ENCODE measurements at regions not wholly inside any gene's neighbourhood (a gene's known extent, or its start where the extent isn't known, plus 50 kb on each side); places are given as distances from the start of the nearest gene placed in this dataset.
"Not testable (repeated sequence)": the region's sequence is repeated elsewhere in the genome, so short reads cannot be mapped to it uniquely, and the experiment has no call there.

GRCh38 chr3:163347944-163348343, 1730.4 kb downstream of the SI start:
- no peak for DNase-seq

GRCh38 chr3:163335429-163335828, 1742.9 kb downstream of the SI start:
- no peak for DNase-seq

- DNase-seq = no peak
Observed at GRCh38 chr3:163328680-163329079, 1749.6 kb downstream of the SI start.

- no peak for DNase-seq
Observed at GRCh38 chr3:163327086-163327485, 1751.2 kb downstream of the SI start.

GRCh38 chr3:163315786-163316185, 1762.5 kb downstream of the SI start:
- no peak for DNase-seq

GRCh38 chr3:163306405-163306804, 1771.9 kb downstream of the SI start:
- DNase-seq = no peak

- DNase-seq = no peak
Observed at GRCh38 chr3:163273694-163274093, 1777.1 kb downstream of the OTOL1 start.

GRCh38 chr3:163266731-163267130, 1770.1 kb downstream of the OTOL1 start:
- no peak for DNase-seq

- no peak for DNase-seq
Observed at GRCh38 chr3:163261618-163262017, 1765.0 kb downstream of the OTOL1 start.

GRCh38 chr3:163261056-163261455, 1764.4 kb downstream of the OTOL1 start:
- no peak for DNase-seq

GRCh38 chr3:163218336-163218735, 1721.7 kb downstream of the OTOL1 start:
- DNase-seq = no peak

GRCh38 chr3:163213838-163214237, 1717.2 kb downstream of the OTOL1 start:
- DNase-seq = no peak

GRCh38 chr3:163196815-163197374, 1700.3 kb downstream of the OTOL1 start:
- DNase-seq = no peak

- DNase-seq = no peak
Observed at GRCh38 chr3:163196245-163196644, 1699.6 kb downstream of the OTOL1 start.

GRCh38 chr3:163185721-163186350, 1689.2 kb downstream of the OTOL1 start:
- no peak for DNase-seq

GRCh38 chr3:163175970-163176369, 1679.4 kb downstream of the OTOL1 start:
- no peak for DNase-seq

GRCh38 chr3:163172513-163172912, 1675.9 kb downstream of the OTOL1 start:
- not testable (repeated sequence) for DNase-seq

- no peak for DNase-seq
Observed at GRCh38 chr3:163166197-163166596, 1669.6 kb downstream of the OTOL1 start.

- DNase-seq = no peak
Observed at GRCh38 chr3:163159306-163159705, 1662.7 kb downstream of the OTOL1 start.

- no peak for DNase-seq
Observed at GRCh38 chr3:163139600-163139999, 1643.0 kb downstream of the OTOL1 start.

GRCh38 chr3:163138258-163138657, 1641.7 kb downstream of the OTOL1 start:
- no peak for DNase-seq

- no peak for DNase-seq
Observed at GRCh38 chr3:163132111-163132510, 1635.5 kb downstream of the OTOL1 start.

- DNase-seq = no peak
Observed at GRCh38 chr3:163129287-163129686, 1632.7 kb downstream of the OTOL1 start.

- no peak for DNase-seq
Observed at GRCh38 chr3:163126115-163126514, 1629.5 kb downstream of the OTOL1 start.

All from suppressor macrophage treated with lipopolysaccharide for 4 hours (primary cell).